WTC11 (cell line): ENCODE measurements at regions not wholly inside any gene's neighbourhood (a gene's known extent, or its start where the extent isn't known, plus 50 kb on each side); places are given as distances from the start of the nearest gene placed in this dataset.

Experiments used
- ATAC-seq: fragments of 200-7000 bp; cut with Tn5 transposase; 2 replicates; pipeline ENCODE4 v1.10.0; 2021; ENCODE audit warnings: mild to moderate bottlenecking, moderate library complexity
- CTCF ChIA-PET: fragments of 300-600 bp; sonication (Branson Sonifier 250); formaldehyde crosslinking; loops from one replicate; lab custom pipeline; 2021; ENCODE audit warnings: antibody characterized with exemption; lab: Charles Lee
- POLR2A ChIA-PET: fragments of 350-600 bp; sonication (Branson Sonifier 250); formaldehyde crosslinking; loops from one replicate; lab custom pipeline; 2021; ENCODE audit warnings: antibody characterized with exemption; lab: Charles Lee
- DNase-seq: peaks from one replicate; pipeline ENCODE4 v3.0.0; 2021; ENCODE audit warnings: low spot score
- H3K27ac Mint-ChIP-seq: 2 replicates; pipeline ENCODE4 v1.8.0; 2021; ENCODE audit warnings: mixed read lengths
- H3K27me3 Mint-ChIP-seq: 2 replicates; pipeline ENCODE4 v1.8.0; 2021; ENCODE audit warnings: low read depth, mild to moderate bottlenecking, moderate library complexity, mixed read lengths
- H3K36me3 Mint-ChIP-seq: 2 replicates; pipeline ENCODE4 v1.8.0; 2021; ENCODE audit warnings: mixed read lengths
- H3K4me1 Mint-ChIP-seq: 2 replicates; pipeline ENCODE4 v1.8.0; 2022; ENCODE audit warnings: mixed read lengths
- H3K4me3 Mint-ChIP-seq: 2 replicates; pipeline ENCODE4 v1.8.0; 2021; ENCODE audit warnings: mild to moderate bottlenecking, moderate library complexity, mixed read lengths
- H3K9me3 Mint-ChIP-seq: 2 replicates; pipeline ENCODE4 v1.8.0; 2021; ENCODE audit warnings: mixed read lengths
- AFF4 ChIP-seq: sonication (generic); formaldehyde crosslinking; IDR thresholded peaks from 2 replicates; pipeline ENCODE4 v1.8.1; 2023; ENCODE audit warnings: mild to moderate bottlenecking, missing genetic modification reagents, borderline replicate concordance
- E2F1 ChIP-seq: sonication (generic); formaldehyde crosslinking; IDR thresholded peaks from 2 replicates; pipeline ENCODE4 v1.8.0; 2022; ENCODE audit warnings: mild to moderate bottlenecking, missing genetic modification reagents
- FOXP1 ChIP-seq: sonication (generic); formaldehyde crosslinking; IDR thresholded peaks from 2 replicates; pipeline ENCODE4 v1.8.0; 2022; ENCODE audit warnings: missing genetic modification reagents, mild to moderate bottlenecking, moderate library complexity, borderline replicate concordance
- GABPB1 ChIP-seq: sonication (generic); formaldehyde crosslinking; IDR thresholded peaks from 2 replicates; pipeline ENCODE4 v1.8.1; 2023; ENCODE audit warnings: mild to moderate bottlenecking, missing genetic modification reagents
- JAZF1 ChIP-seq: fragments of 250-450 bp; sonication (Bioruptor Pico); IDR thresholded peaks from 2 replicates; pipeline ENCODE4 v1.9.0; 2021; ENCODE audit warnings: moderate library complexity, mild to moderate bottlenecking, inconsistent platforms
- NFATC4 ChIP-seq: fragments of 250-450 bp; sonication (Bioruptor Pico); IDR thresholded peaks from 2 replicates; pipeline ENCODE4 v1.9.0; 2021; ENCODE audit warnings: mild to moderate bottlenecking
- NR2C2 ChIP-seq: sonication (generic); formaldehyde crosslinking; IDR thresholded peaks from 2 replicates; pipeline ENCODE4 v1.8.0; 2022; ENCODE audit warnings: mild to moderate bottlenecking, missing genetic modification reagents
- ZBTB21 ChIP-seq: sonication (generic); formaldehyde crosslinking; IDR thresholded peaks from 2 replicates; pipeline ENCODE4 v1.8.1; 2023; ENCODE audit warnings: mild to moderate bottlenecking, missing genetic modification reagents, borderline replicate concordance
- ZNF317 ChIP-seq: sonication (generic); formaldehyde crosslinking; IDR thresholded peaks from 2 replicates; pipeline ENCODE4 v1.8.1; 2023; ENCODE audit warnings: low read depth, mild to moderate bottlenecking, moderate library complexity, missing genetic modification reagents, borderline replicate concordance
- ZNF671 ChIP-seq: fragments of 250-450 bp; sonication (Bioruptor Pico); IDR thresholded peaks from 2 replicates; pipeline ENCODE4 v1.8.0; 2021; ENCODE audit warnings: mild to moderate bottlenecking
- ZSCAN18 ChIP-seq: fragments of 250-450 bp; sonication (Bioruptor Pico); IDR thresholded peaks from 2 replicates; pipeline ENCODE4 v2.1.2; 2022; ENCODE audit warnings: mild to moderate bottlenecking, moderate library complexity

- H3K9me3 Mint-ChIP-seq: no peaks in the 10 kb centered on the region
- no peak overlapping the region for H3K4me3 Mint-ChIP-seq
- no peak for DNase-seq
- ATAC-seq: no peak
- no peaks in the 10 kb centered on the region; the same call in 1 of the 2 replicates for H3K27me3 Mint-ChIP-seq
- no peak for TF ChIP-seq ZBTB21 (CRISPR knock-in tag)
- TF ChIP-seq E2F1 (CRISPR knock-in tag): no peak
- H3K27ac Mint-ChIP-seq: no peak overlapping the region
- no peaks in the 10 kb centered on the region for H3K36me3 Mint-ChIP-seq
- ChIA-PET CTCF (interaction anchor here (0.6 to 2.0 kb wide), 5 partner anchors 8 to 360 kb away, joined by 3 to 9 read pairs (median 3); no protein-coding TSS in a partner anchor), POLR2A (interaction anchor here (0.6 kb wide), 1 partner anchor 88 kb away, joined by 4 read pairs; no protein-coding TSS in a partner anchor)
- peaks cover 4% of the 10 kb centered on the region; the same call in 1 of the 2 replicates for H3K4me1 Mint-ChIP-seq
These were observed 337.1 kb downstream of the DYSF start for GRCh38 chr2:71790226-71791060.

- ChIA-PET CTCF (interaction anchor here (0.6 to 2.0 kb wide), 5 partner anchors 8 to 361 kb away, joined by 3 to 9 read pairs (median 3); no protein-coding TSS in a partner anchor), POLR2A (interaction anchor here (0.6 kb wide), 1 partner anchor 87 kb away, joined by 4 read pairs; no protein-coding TSS in a partner anchor)
- ATAC-seq (no peak), DNase-seq (no peak)
- no peaks in the 10 kb centered on the region for H3K9me3 Mint-ChIP-seq
- no peaks in the 10 kb centered on the region; the same call in none of the 2 replicates for H3K27me3 Mint-ChIP-seq
- peaks cover 7% of the 10 kb centered on the region; the same call in 1 of the 2 replicates for H3K4me1 Mint-ChIP-seq
- TF ChIP-seq NR2C2 (CRISPR knock-in tag): no peak
- no peak for TF ChIP-seq ZSCAN18
- no peaks in the 10 kb centered on the region for H3K36me3 Mint-ChIP-seq
- H3K4me3 Mint-ChIP-seq: no peak overlapping the region
- no peak overlapping the region for H3K27ac Mint-ChIP-seq
These were observed 336.3 kb downstream of the DYSF start for GRCh38 chr2:71789556-71790204.

- ATAC-seq: no peak
- Mint-ChIP-seq H3K36me3 (no peaks in the 10 kb centered on the region), H3K4me3 (no peak overlapping the region), H3K9me3 (no peaks in the 10 kb centered on the region), H3K4me1 (peaks cover 7% of the 10 kb centered on the region; the same call in 1 of the 2 replicates), H3K27me3 (no peaks in the 10 kb centered on the region; the same call in none of the 2 replicates), H3K27ac (no peak overlapping the region)
- TF ChIP-seq AFF4 (CRISPR knock-in tag) (no peak), FOXP1 (CRISPR knock-in tag) (no peak), ZNF671 (no peak), ZNF317 (CRISPR knock-in tag) (no peak), JAZF1 (CRISPR knock-in tag) (no peak), NFATC4 (CRISPR knock-in tag) (no peak), GABPB1 (CRISPR knock-in tag) (no peak)
- ChIA-PET CTCF (interaction anchor here (0.7 to 2.0 kb wide), 4 partner anchors 9 to 362 kb away, joined by 3 to 9 read pairs (median 6); no protein-coding TSS in a partner anchor), POLR2A (no interaction called here)
- DNase-seq: no peak
These were observed 335.4 kb downstream of the DYSF start for GRCh38 chr2:71788601-71789240.
